ENCODE measurements at regions not wholly inside any gene's neighbourhood (a gene's known extent, or its start where the extent isn't known, plus 50 kb on each side); places are given as distances from the start of the nearest gene placed in this dataset.

GRCh38 chr1:2866422-2867086 lies 65.1 kb upstream of the TTC34 start:
- 88 to 89% methylated on average over 16 to 24 of the region's 26 CpGs for WGBS, 2 experiments (ENCODE audit: insufficient coverage in 2 of 2)
- Histone ChIP-seq H3K9me3 (ENCODE audit: control insufficient read depth, low read length) (peaks cover 41% of the 10 kb centered on the region), H3K4me1 (ENCODE audit: control insufficient read depth, insufficient read depth, low read length, poor library complexity, severe bottlenecking) (no peaks in the 10 kb centered on the region), H3K4me3 (ENCODE audit: extremely low read depth, insufficient read depth, low read length, poor library complexity, severe bottlenecking) (no peak overlapping the region), H3K36me3 (ENCODE audit: control insufficient read depth, insufficient read depth, low read length) (no peaks in the 10 kb centered on the region), H3K27ac (ENCODE audit: low read depth, low read length, severe bottlenecking) (no peak overlapping the region)

- Histone ChIP-seq H3K27ac (ENCODE audit: low read depth, low read length, severe bottlenecking) (no peak overlapping the region), H3K36me3 (ENCODE audit: control insufficient read depth, insufficient read depth, low read length) (no peaks in the 10 kb centered on the region), H3K9me3 (ENCODE audit: control insufficient read depth, low read length) (peaks cover 41% of the 10 kb centered on the region), H3K4me3 (ENCODE audit: extremely low read depth, insufficient read depth, low read length, poor library complexity, severe bottlenecking) (no peak overlapping the region), H3K4me1 (ENCODE audit: control insufficient read depth, insufficient read depth, low read length, poor library complexity, severe bottlenecking) (no peaks in the 10 kb centered on the region)
- WGBS, 2 experiments (ENCODE audit: insufficient coverage in 2 of 2): 80 to 89% methylated on average over 10 to 11 of the region's 11 CpGs
Measured at GRCh38 chr1:2867087-2867425, 65.6 kb upstream of the TTC34 start.

- H3K4me3 ChIP-seq (ENCODE audit: extremely low read depth, insufficient read depth, low read length, poor library complexity, severe bottlenecking): no peak overlapping the region
- H3K36me3 ChIP-seq (ENCODE audit: control insufficient read depth, insufficient read depth, low read length): no peaks in the 10 kb centered on the region
- no peaks in the 10 kb centered on the region for H3K4me1 ChIP-seq (ENCODE audit: control insufficient read depth, insufficient read depth, low read length, poor library complexity, severe bottlenecking)
- H3K27ac ChIP-seq (ENCODE audit: low read depth, low read length, severe bottlenecking): no peak overlapping the region
- H3K9me3 ChIP-seq (ENCODE audit: control insufficient read depth, low read length): peaks cover 42% of the 10 kb centered on the region
- WGBS, 2 experiments (ENCODE audit: insufficient coverage in 2 of 2): 40 to 71% methylated on average over 1 to 4 of the region's 10 CpGs
Measured at GRCh38 chr1:2867861-2868260, 66.4 kb upstream of the TTC34 start.

- no peaks in the 10 kb centered on the region for H3K4me1 ChIP-seq (ENCODE audit: control insufficient read depth, insufficient read depth, low read length, poor library complexity, severe bottlenecking)
- WGBS, 2 experiments (ENCODE audit: insufficient coverage in 2 of 2): 63 to 88% methylated on average over 13 to 17 of the region's 23 CpGs
- H3K4me3 ChIP-seq (ENCODE audit: extremely low read depth, insufficient read depth, low read length, poor library complexity, severe bottlenecking): no peak overlapping the region
- H3K9me3 ChIP-seq (ENCODE audit: control insufficient read depth, low read length): peaks cover 47% of the 10 kb centered on the region
- no peak overlapping the region for H3K27ac ChIP-seq (ENCODE audit: low read depth, low read length, severe bottlenecking)
- no peaks in the 10 kb centered on the region for H3K36me3 ChIP-seq (ENCODE audit: control insufficient read depth, insufficient read depth, low read length)
Measured at GRCh38 chr1:2868571-2869195, 67.2 kb upstream of the TTC34 start.

- Histone ChIP-seq H3K4me3 (ENCODE audit: extremely low read depth, insufficient read depth, low read length, poor library complexity, severe bottlenecking) (no peak overlapping the region), H3K27ac (ENCODE audit: low read depth, low read length, severe bottlenecking) (no peak overlapping the region), H3K4me1 (ENCODE audit: control insufficient read depth, insufficient read depth, low read length, poor library complexity, severe bottlenecking) (no peaks in the 10 kb centered on the region), H3K36me3 (ENCODE audit: control insufficient read depth, insufficient read depth, low read length) (no peaks in the 10 kb centered on the region), H3K9me3 (ENCODE audit: control insufficient read depth, low read length) (peaks cover 62% of the 10 kb centered on the region)
- WGBS, 2 experiments (ENCODE audit: insufficient coverage in 2 of 2): 68 to 80% methylated on average over 4 of the region's 6 CpGs
Measured at GRCh38 chr1:2871246-2871815, 69.8 kb upstream of the TTC34 start.

GRCh38 chr1:2874207-2874606 lies 72.7 kb upstream of the TTC34 start:
- Histone ChIP-seq H3K9me3 (ENCODE audit: control insufficient read depth, low read length) (peaks cover 78% of the 10 kb centered on the region), H3K4me1 (ENCODE audit: control insufficient read depth, insufficient read depth, low read length, poor library complexity, severe bottlenecking) (no peaks in the 10 kb centered on the region), H3K36me3 (ENCODE audit: control insufficient read depth, insufficient read depth, low read length) (no peaks in the 10 kb centered on the region), H3K4me3 (ENCODE audit: extremely low read depth, insufficient read depth, low read length, poor library complexity, severe bottlenecking) (no peak overlapping the region), H3K27ac (ENCODE audit: low read depth, low read length, severe bottlenecking) (no peak overlapping the region)
- 86 to 87% methylated on average over 2 to 6 of the region's 7 CpGs for WGBS, 2 experiments (ENCODE audit: insufficient coverage in 2 of 2)

- WGBS, 2 experiments (ENCODE audit: insufficient coverage in 2 of 2): 85 to 91% methylated on average over 22 to 29 of the region's 30 CpGs
Measured at GRCh38 chr1:2874607-2875480, 73.4 kb upstream of the TTC34 start.

GRCh38 chr1:2875707-2876561 lies 74.4 kb upstream of the TTC34 start:
- H3K9me3 ChIP-seq (ENCODE audit: control insufficient read depth, low read length): peaks cover 66% of the 10 kb centered on the region
- H3K36me3 ChIP-seq (ENCODE audit: control insufficient read depth, insufficient read depth, low read length): no peaks in the 10 kb centered on the region
- no peak overlapping the region for H3K27ac ChIP-seq (ENCODE audit: low read depth, low read length, severe bottlenecking)
- 78 to 82% methylated on average over 28 of the region's 42 CpGs for WGBS, 2 experiments (ENCODE audit: insufficient coverage in 2 of 2)
- H3K4me3 ChIP-seq (ENCODE audit: extremely low read depth, insufficient read depth, low read length, poor library complexity, severe bottlenecking): no peak overlapping the region
- no peaks in the 10 kb centered on the region for H3K4me1 ChIP-seq (ENCODE audit: control insufficient read depth, insufficient read depth, low read length, poor library complexity, severe bottlenecking)

More at GRCh38 chr1:2874607-2875480, 73.4 kb upstream of the TTC34 start:
- H3K9me3 ChIP-seq (ENCODE audit: control insufficient read depth, low read length): peaks cover 72% of the 10 kb centered on the region
- H3K4me1 ChIP-seq (ENCODE audit: control insufficient read depth, insufficient read depth, low read length, poor library complexity, severe bottlenecking): no peaks in the 10 kb centered on the region
- H3K36me3 ChIP-seq (ENCODE audit: control insufficient read depth, insufficient read depth, low read length): no peaks in the 10 kb centered on the region
- no peak overlapping the region for H3K4me3 ChIP-seq (ENCODE audit: extremely low read depth, insufficient read depth, low read length, poor library complexity, severe bottlenecking)
- H3K27ac ChIP-seq (ENCODE audit: low read depth, low read length, severe bottlenecking): no peak overlapping the region

- Histone ChIP-seq H3K4me3 (ENCODE audit: extremely low read depth, insufficient read depth, low read length, poor library complexity, severe bottlenecking) (no peak overlapping the region), H3K4me1 (ENCODE audit: control insufficient read depth, insufficient read depth, low read length, poor library complexity, severe bottlenecking) (no peaks in the 10 kb centered on the region), H3K9me3 (ENCODE audit: control insufficient read depth, low read length) (peaks cover 58% of the 10 kb centered on the region), H3K27ac (ENCODE audit: low read depth, low read length, severe bottlenecking) (no peak overlapping the region), H3K36me3 (ENCODE audit: control insufficient read depth, insufficient read depth, low read length) (no peaks in the 10 kb centered on the region)
- 78 to 84% methylated on average over 18 of the region's 18 CpGs for WGBS, 2 experiments (ENCODE audit: insufficient coverage in 2 of 2)
Measured at GRCh38 chr1:2876846-2877245, 75.4 kb upstream of the TTC34 start.

- H3K36me3 ChIP-seq (ENCODE audit: control insufficient read depth, insufficient read depth, low read length): no peaks in the 10 kb centered on the region
- H3K9me3 ChIP-seq (ENCODE audit: control insufficient read depth, low read length): peaks cover 52% of the 10 kb centered on the region
- WGBS, 2 experiments (ENCODE audit: insufficient coverage in 2 of 2): 83 to 88% methylated on average over 17 of the region's 17 CpGs
- H3K4me3 ChIP-seq (ENCODE audit: extremely low read depth, insufficient read depth, low read length, poor library complexity, severe bottlenecking): no peak overlapping the region
- H3K4me1 ChIP-seq (ENCODE audit: control insufficient read depth, insufficient read depth, low read length, poor library complexity, severe bottlenecking): no peaks in the 10 kb centered on the region
- no peak overlapping the region for H3K27ac ChIP-seq (ENCODE audit: low read depth, low read length, severe bottlenecking)
Measured at GRCh38 chr1:2877391-2877790, 75.9 kb upstream of the TTC34 start.
